Ovary (tissue), 3 donors: ENCODE measurements at regions not wholly inside any gene's neighbourhood (a gene's known extent, or its start where the extent isn't known, plus 50 kb on each side); places are given as distances from the start of the nearest gene placed in this dataset.

Experiments
- EP300 ChIP-seq: sonication (generic); formaldehyde crosslinking; IDR thresholded peaks from one replicate; pipeline ENCODE4 v1.6.1; 2017; ENCODE audit warnings: antibody characterized with exemption
- TF ChIP-seq, protein P1 (sequence below), 3 donors: fragments of 450-650 bp in 2 of 3; fragments of 200-600 bp in 1 of 3; IDR thresholded peaks; one replicate each; pipeline versions ENCODE4 v1.5.1 to v1.8.0; 2016 to 2022; ENCODE audit warnings: antibody characterized with exemption in 3 of 3, mild to moderate bottlenecking in 1 of 3
- donor health status: DM: no; HTN: no; CAD: no.

DNA sequence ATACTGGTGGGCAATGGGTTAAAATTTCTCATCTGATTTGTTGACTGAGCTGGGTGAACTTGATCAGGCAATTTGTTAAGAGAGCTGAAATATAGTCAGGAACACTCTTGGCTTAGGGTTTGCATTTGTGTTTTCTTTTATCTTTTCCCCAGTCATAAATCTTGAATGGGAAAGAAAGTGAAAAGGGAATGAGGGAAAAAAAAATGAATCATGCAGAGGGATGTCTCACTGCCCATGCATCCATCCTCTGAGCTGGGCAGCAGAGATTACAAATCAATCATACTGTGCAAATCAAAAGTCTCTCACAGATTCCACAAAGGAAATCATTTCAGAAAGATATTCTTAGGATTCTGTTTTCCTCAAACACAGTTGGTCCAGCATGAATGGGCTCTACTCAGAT, 174.2 kb upstream of the MPPED2 start:
- TF ChIP-seq EP300, result no peak
- TF ChIP-seq, protein P1, sequence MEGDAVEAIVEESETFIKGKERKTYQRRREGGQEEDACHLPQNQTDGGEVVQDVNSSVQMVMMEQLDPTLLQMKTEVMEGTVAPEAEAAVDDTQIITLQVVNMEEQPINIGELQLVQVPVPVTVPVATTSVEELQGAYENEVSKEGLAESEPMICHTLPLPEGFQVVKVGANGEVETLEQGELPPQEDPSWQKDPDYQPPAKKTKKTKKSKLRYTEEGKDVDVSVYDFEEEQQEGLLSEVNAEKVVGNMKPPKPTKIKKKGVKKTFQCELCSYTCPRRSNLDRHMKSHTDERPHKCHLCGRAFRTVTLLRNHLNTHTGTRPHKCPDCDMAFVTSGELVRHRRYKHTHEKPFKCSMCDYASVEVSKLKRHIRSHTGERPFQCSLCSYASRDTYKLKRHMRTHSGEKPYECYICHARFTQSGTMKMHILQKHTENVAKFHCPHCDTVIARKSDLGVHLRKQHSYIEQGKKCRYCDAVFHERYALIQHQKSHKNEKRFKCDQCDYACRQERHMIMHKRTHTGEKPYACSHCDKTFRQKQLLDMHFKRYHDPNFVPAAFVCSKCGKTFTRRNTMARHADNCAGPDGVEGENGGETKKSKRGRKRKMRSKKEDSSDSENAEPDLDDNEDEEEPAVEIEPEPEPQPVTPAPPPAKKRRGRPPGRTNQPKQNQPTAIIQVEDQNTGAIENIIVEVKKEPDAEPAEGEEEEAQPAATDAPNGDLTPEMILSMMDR (IDR thresholded peaks at IDR 0.05), result no peak
